RWPE1 (cell line): ENCODE measurements at regions not wholly inside any gene's neighbourhood (a gene's known extent, or its start where the extent isn't known, plus 50 kb on each side); places are given as distances from the start of the nearest gene placed in this dataset.

Experiments used
- CTCF ChIA-PET: fragments of 350-600 bp; sonication (Branson Sonifier 250); formaldehyde crosslinking; extraction: SDS; loops from one replicate; lab custom pipeline; 2021; lab: Yijun Ruan, JAX
- POLR2A ChIA-PET: fragments of 400-600 bp; formaldehyde crosslinking; extraction: SDS; loops from one replicate; lab custom pipeline; 2020; ENCODE audit warnings: antibody characterized with exemption; ENCODE audit not compliant: low non-redundant PET; lab: Yijun Ruan, JAX
- DNase-seq: peaks from one replicate; pipeline ENCODE4 v3.0.0; 2012; ENCODE audit warnings: low spot score
- H3K27ac ChIP-seq: fragments of 450-650 bp; 2 replicates; pipeline ENCODE4 v1.5.1; 2017
- CTCF ChIP-seq: fragments of 450-650 bp; conservative IDR thresholded peaks from 2 replicates; pipeline ENCODE4 v1.5.1; 2017; ENCODE audit warnings: low read depth, mild to moderate bottlenecking

GRCh38 chr1:233445737-233446136, 118.2 kb downstream of the MAP3K21 start:
- DNase-seq = no peak
- H3K27ac ChIP-seq = no peak overlapping the region
- no peak for TF ChIP-seq CTCF
- POLR2A ChIA-PET = no interaction called here
- CTCF ChIA-PET = interaction anchor here (0.6 kb wide), 1 partner anchor 394 kb away, joined by 5 read pairs; no protein-coding TSS in a partner anchor

- ChIA-PET POLR2A (no interaction called here), CTCF (no interaction called here)
- no peak for DNase-seq
- no peak overlapping the region for H3K27ac ChIP-seq
- no peak for TF ChIP-seq CTCF
Observed at GRCh38 chr1:233446935-233447334, 119.4 kb downstream of the MAP3K21 start.

GRCh38 chr1:233448109-233448689, 120.7 kb downstream of the MAP3K21 start:
- POLR2A ChIA-PET = no interaction called here
- CTCF ChIA-PET = interaction anchor here (0.5 to 0.6 kb wide), 2 partner anchors 33 to 618 kb away, joined by 3 read pairs; no protein-coding TSS in a partner anchor
- no peak for TF ChIP-seq CTCF
- DNase-seq = no peak
- no peak overlapping the region for H3K27ac ChIP-seq

GRCh38 chr1:233452724-233453123, 125.2 kb downstream of the MAP3K21 start:
- CTCF ChIA-PET = interaction anchor here (0.9 kb wide), 1 partner anchor 9 kb away, joined by 4 read pairs; no protein-coding TSS in a partner anchor
- no peak for TF ChIP-seq CTCF
- H3K27ac ChIP-seq = no peak overlapping the region
- DNase-seq = no peak
- POLR2A ChIA-PET = no interaction called here

- no peak for TF ChIP-seq CTCF
- no peak overlapping the region for H3K27ac ChIP-seq
- ChIA-PET POLR2A (no interaction called here), CTCF (interaction anchor here (0.9 kb wide), 1 partner anchor 8 kb away, joined by 4 read pairs; no protein-coding TSS in a partner anchor)
- no peak for DNase-seq
Observed at GRCh38 chr1:233453433-233454200, 126.1 kb downstream of the MAP3K21 start.

- DNase-seq = no peak
- POLR2A ChIA-PET = no interaction called here
- CTCF ChIA-PET = no interaction called here
- no peak for TF ChIP-seq CTCF
- no peak overlapping the region for H3K27ac ChIP-seq
Observed at GRCh38 chr1:233459470-233459945, 132.0 kb downstream of the MAP3K21 start.
